DND-41 (cell line): ENCODE measurements at regions not wholly inside any gene's neighbourhood (a gene's known extent, or its start where the extent isn't known, plus 50 kb on each side); places are given as distances from the start of the nearest gene placed in this dataset.

Experiments
- ATAC-seq: fragments of 200-7000 bp; cut with Tn5 transposase; 3 replicates; pipeline ENCODE4 v1.9.1; 2021; ENCODE audit warnings: low read depth; ENCODE audit not compliant: insufficient read depth
- DNase-seq: peaks from one replicate; pipeline ENCODE4 v3.0.0-alpha.2; 2020
- H2AFZ ChIP-seq: 2 replicates; pipeline ENCODE4 v1.6.0; 2012; ENCODE audit warnings: low read depth, low read length
- H3K27ac ChIP-seq: 2 replicates; pipeline ENCODE4 v1.5.1; 2012; ENCODE audit warnings: low read length, inconsistent platforms
- H3K27me3 ChIP-seq: fragments of 200-600 bp; sonication (generic); 2 replicates; pipeline ENCODE4 v1.6.0; 2012; ENCODE audit warnings: low read length, mild to moderate bottlenecking, inconsistent platforms; ENCODE audit not compliant: insufficient read depth, poor library complexity
- H3K36me3 ChIP-seq: 2 replicates; pipeline ENCODE4 v1.5.1; 2012; ENCODE audit warnings: low read length, inconsistent platforms; ENCODE audit not compliant: insufficient read depth
- H3K4me1 ChIP-seq: 2 replicates; pipeline ENCODE4 v1.5.1; 2012; ENCODE audit warnings: mild to moderate bottlenecking, low read length; ENCODE audit not compliant: insufficient read depth
- H3K4me2 ChIP-seq: 2 replicates; pipeline ENCODE4 v1.6.0; 2012; ENCODE audit warnings: mild to moderate bottlenecking, moderate library complexity, low read length, inconsistent platforms; ENCODE audit not compliant: insufficient read depth
- H3K4me3 ChIP-seq, 2 experiments: fragments of 200-600 bp in 1 of 2; shearing (Covaris generic) in 1 of 2; 2 replicates each; pipeline ENCODE4 v1.5.1; 2012 to 2016; ENCODE audit warnings: inconsistent platforms in 2 of 2, low read length in 2 of 2, mild to moderate bottlenecking in 2 of 2, low read depth in 1 of 2, moderate library complexity in 1 of 2
- H3K79me2 ChIP-seq: 2 replicates; pipeline ENCODE4 v1.6.0; 2012; ENCODE audit warnings: low read length, inconsistent platforms; ENCODE audit not compliant: insufficient read depth
- H3K9ac ChIP-seq: 2 replicates; pipeline ENCODE4 v1.6.0; 2012; ENCODE audit warnings: low read depth, mild to moderate bottlenecking, inconsistent platforms, low read length, moderate library complexity
- H3K9me3 ChIP-seq: 2 replicates; pipeline ENCODE4 v1.5.1; 2012; ENCODE audit warnings: low read length, moderate library complexity, mild to moderate bottlenecking, inconsistent platforms; ENCODE audit not compliant: insufficient read depth, severe bottlenecking
- H4K20me1 ChIP-seq: 2 replicates; pipeline ENCODE4 v1.6.0; 2012; ENCODE audit warnings: low read length; ENCODE audit not compliant: insufficient read depth
- EZH2 ChIP-seq: IDR thresholded peaks from 3 replicates; pipeline ENCODE4 v1.6.1; 2012; ENCODE audit warnings: borderline replicate concordance, low read depth, mild to moderate bottlenecking, moderate library complexity, low read length, inconsistent platforms; ENCODE audit not compliant: severe bottlenecking
- TF ChIP-seq, protein P1 (sequence below): IDR thresholded peaks from 2 replicates; pipeline ENCODE4 v1.5.1; 2012; ENCODE audit warnings: borderline replicate concordance, low read length, moderate library complexity, mild to moderate bottlenecking; ENCODE audit not compliant: poor library complexity, severe bottlenecking; ENCODE audit errors: extremely low read depth

DNA sequence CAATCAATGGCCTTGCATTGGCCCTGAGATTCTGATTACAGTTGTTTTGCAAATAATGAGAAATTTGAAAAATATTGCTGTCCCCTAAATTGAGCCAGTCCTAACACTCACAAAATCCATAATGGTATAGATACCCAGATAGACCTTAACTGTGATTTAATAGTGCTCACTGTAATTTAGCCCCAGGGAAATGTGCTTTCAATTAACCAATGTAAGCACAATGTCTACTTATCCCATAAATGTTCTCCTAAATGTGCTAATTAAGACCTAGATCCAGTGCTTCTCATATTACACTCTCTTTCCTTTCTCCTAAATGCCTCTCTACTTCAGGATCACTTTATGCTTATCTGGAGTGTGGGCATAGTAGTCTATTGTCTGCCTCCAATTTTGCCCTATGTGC is 417.8 kb upstream of the CCL2 start:
- Histone ChIP-seq H3K4me3 (no peak overlapping the region), H3K9ac (no peak overlapping the region), H2AFZ (no peak overlapping the region), H3K4me2 (no peak overlapping the region), H3K4me1 (no peaks in the 10 kb centered on the region), H3K27me3 (peaks cover 19% of the 10 kb centered on the region), H3K79me2 (no peaks in the 10 kb centered on the region), H3K9me3 (no peaks in the 10 kb centered on the region), H4K20me1 (no peaks in the 10 kb centered on the region), H3K27ac (no peak overlapping the region), H3K36me3 (no peaks in the 10 kb centered on the region)
- no peak for ATAC-seq
- TF ChIP-seq, protein P1, sequence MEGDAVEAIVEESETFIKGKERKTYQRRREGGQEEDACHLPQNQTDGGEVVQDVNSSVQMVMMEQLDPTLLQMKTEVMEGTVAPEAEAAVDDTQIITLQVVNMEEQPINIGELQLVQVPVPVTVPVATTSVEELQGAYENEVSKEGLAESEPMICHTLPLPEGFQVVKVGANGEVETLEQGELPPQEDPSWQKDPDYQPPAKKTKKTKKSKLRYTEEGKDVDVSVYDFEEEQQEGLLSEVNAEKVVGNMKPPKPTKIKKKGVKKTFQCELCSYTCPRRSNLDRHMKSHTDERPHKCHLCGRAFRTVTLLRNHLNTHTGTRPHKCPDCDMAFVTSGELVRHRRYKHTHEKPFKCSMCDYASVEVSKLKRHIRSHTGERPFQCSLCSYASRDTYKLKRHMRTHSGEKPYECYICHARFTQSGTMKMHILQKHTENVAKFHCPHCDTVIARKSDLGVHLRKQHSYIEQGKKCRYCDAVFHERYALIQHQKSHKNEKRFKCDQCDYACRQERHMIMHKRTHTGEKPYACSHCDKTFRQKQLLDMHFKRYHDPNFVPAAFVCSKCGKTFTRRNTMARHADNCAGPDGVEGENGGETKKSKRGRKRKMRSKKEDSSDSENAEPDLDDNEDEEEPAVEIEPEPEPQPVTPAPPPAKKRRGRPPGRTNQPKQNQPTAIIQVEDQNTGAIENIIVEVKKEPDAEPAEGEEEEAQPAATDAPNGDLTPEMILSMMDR: no peak
- no peak for TF ChIP-seq EZH2
- DNase-seq: no peak

DNA sequence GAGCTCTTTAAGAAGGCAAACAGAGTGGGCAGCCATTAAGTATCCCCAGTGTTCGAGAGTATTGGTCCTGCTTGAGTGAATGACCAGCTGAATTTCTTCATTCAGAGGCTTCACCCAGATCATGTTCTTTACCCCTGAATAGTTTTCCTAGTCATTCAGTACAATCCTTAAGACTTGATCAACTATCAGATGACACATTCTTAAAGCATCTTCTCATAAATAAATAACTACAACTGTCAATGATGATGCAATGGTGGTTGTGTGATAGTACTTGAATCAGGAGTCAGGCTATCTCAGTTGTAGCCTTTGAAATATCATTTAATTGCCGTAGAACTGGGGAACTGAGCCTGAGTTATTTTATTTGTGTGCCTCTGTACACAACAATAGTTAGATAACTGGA is 416.8 kb upstream of the CCL2 start:
- H3K79me2 ChIP-seq: no peaks in the 10 kb centered on the region
- DNase-seq (no peak), ATAC-seq (no peak)
- no peak overlapping the region for H3K4me2 ChIP-seq
- no peak overlapping the region for H3K9ac ChIP-seq
- no peak overlapping the region for H3K4me3 ChIP-seq
- H3K36me3 ChIP-seq: no peaks in the 10 kb centered on the region
- no peak for TF ChIP-seq EZH2
- TF ChIP-seq, protein P1: no peak
- H4K20me1 ChIP-seq: no peaks in the 10 kb centered on the region
- no peaks in the 10 kb centered on the region for H3K4me1 ChIP-seq
- H2AFZ ChIP-seq: no peak overlapping the region
- no peaks in the 10 kb centered on the region for H3K9me3 ChIP-seq
- peaks cover 17% of the 10 kb centered on the region for H3K27me3 ChIP-seq
- no peak overlapping the region for H3K27ac ChIP-seq

DNA sequence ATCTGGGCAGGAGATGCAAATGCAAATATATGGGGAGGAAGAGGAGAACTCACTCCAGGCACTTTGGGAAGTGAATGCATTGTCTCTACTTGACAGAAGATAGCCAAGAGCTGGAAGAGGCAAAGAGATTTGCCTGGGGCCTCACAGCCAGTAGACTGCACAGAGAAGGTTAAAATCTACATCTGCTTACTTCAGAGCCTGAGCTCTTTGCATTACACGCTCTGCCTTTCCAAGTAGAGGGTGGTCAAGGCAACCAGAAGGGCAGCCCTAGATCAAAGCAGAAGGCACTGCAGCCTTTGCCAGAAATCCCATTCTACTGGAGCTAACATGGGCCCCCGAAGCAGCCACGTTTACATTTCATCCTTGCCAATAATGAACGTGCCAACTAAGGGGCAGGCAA is 407.2 kb upstream of the CCL2 start:
- H3K4me2 ChIP-seq: no peak overlapping the region
- no peak overlapping the region for H2AFZ ChIP-seq
- no peaks in the 10 kb centered on the region for H3K36me3 ChIP-seq
- DNase-seq (no peak), ATAC-seq (no peak)
- TF ChIP-seq, protein P1: no peak
- no peaks in the 10 kb centered on the region for H4K20me1 ChIP-seq
- no peaks in the 10 kb centered on the region for H3K4me1 ChIP-seq
- H3K27ac ChIP-seq: no peak overlapping the region
- H3K27me3 ChIP-seq: peaks cover 13% of the 10 kb centered on the region
- H3K4me3 ChIP-seq: no peak overlapping the region
- no peak overlapping the region for H3K9ac ChIP-seq
- H3K79me2 ChIP-seq: no peaks in the 10 kb centered on the region
- no peaks in the 10 kb centered on the region for H3K9me3 ChIP-seq

DNA sequence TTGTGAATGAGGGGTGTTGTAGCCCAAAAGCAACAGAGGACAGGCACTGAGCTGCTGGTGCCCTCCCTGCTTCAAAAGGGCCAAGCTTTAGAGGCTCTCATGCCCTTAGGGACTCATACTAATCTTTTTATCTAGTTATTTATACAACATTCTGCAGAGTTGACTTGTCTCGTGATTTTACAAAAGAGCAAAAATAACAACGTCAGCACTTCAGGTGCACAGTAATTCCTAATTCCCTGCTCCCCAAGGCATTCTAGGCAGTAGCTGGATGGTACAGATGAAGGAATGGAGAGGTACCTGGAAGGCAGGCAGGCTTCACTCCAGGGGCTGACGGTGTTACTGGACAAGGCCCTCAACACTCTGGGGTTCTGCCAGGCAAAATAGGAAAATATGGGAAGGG is 406.7 kb upstream of the CCL2 start:
- Histone ChIP-seq H3K9ac (no peak overlapping the region), H2AFZ (no peak overlapping the region), H3K79me2 (no peaks in the 10 kb centered on the region), H3K4me1 (no peaks in the 10 kb centered on the region), H3K36me3 (no peaks in the 10 kb centered on the region), H3K27ac (no peak overlapping the region), H4K20me1 (no peaks in the 10 kb centered on the region), H3K4me2 (no peak overlapping the region), H3K9me3 (no peaks in the 10 kb centered on the region), H3K27me3 (peaks cover 13% of the 10 kb centered on the region), H3K4me3 (no peak overlapping the region)
- DNase-seq (no peak), ATAC-seq (no peak)
- no peak for TF ChIP-seq EZH2
- TF ChIP-seq, protein P1: no peak
